Neural progenitor cell (in vitro differentiated cells): ENCODE measurements at regions not wholly inside any gene's neighbourhood (a gene's known extent, or its start where the extent isn't known, plus 50 kb on each side); places are given as distances from the start of the nearest gene placed in this dataset.

Source experiments
- DNase-seq: peaks from one replicate; pipeline ENCODE4 v3.0.0-alpha.2; 2016; ENCODE audit warnings: low spot score
- H2AFZ ChIP-seq: fragments of 200-600 bp; sonication (generic); replicated peaks from 2 replicates; pipeline ENCODE4 v1.6.1; 2016; ENCODE audit warnings: antibody characterized with exemption
- H3F3A ChIP-seq: fragments of 200-600 bp; sonication (generic); 2 replicates; pipeline ENCODE4 v1.6.1; 2016; ENCODE audit warnings: antibody characterized with exemption, low read depth
- H3K27ac ChIP-seq: fragments of 200-600 bp; sonication (generic); 2 replicates; pipeline ENCODE4 v1.5.1; 2016; ENCODE audit warnings: mild to moderate bottlenecking
- H3K27me3 ChIP-seq: fragments of 200-600 bp; sonication (generic); 2 replicates; pipeline ENCODE4 v1.6.1; 2016; ENCODE audit warnings: mild to moderate bottlenecking, moderate library complexity
- H3K36me3 ChIP-seq: fragments of 200-600 bp; sonication (generic); 2 replicates; pipeline ENCODE4 v1.5.1; 2016
- H3K4me1 ChIP-seq: fragments of 200-600 bp; sonication (generic); 2 replicates; pipeline ENCODE4 v1.6.1; 2016; ENCODE audit warnings: mixed run types
- H3K4me2 ChIP-seq: fragments of 200-600 bp; sonication (generic); 2 replicates; pipeline ENCODE4 v1.6.1; 2016
- H3K4me3 ChIP-seq: fragments of 200-600 bp; sonication (generic); 2 replicates; pipeline ENCODE4 v1.5.1; 2016
- H3K79me2 ChIP-seq: fragments of 200-600 bp; sonication (generic); 2 replicates; pipeline ENCODE4 v1.6.1; 2016; ENCODE audit warnings: low read depth
- H3K9ac ChIP-seq: fragments of 200-600 bp; sonication (generic); 2 replicates; pipeline ENCODE4 v1.6.1; 2016
- H3K9me3 ChIP-seq: fragments of 200-600 bp; sonication (generic); 2 replicates; pipeline ENCODE4 v1.5.1; 2016; ENCODE audit warnings: low read depth
- H4K20me1 ChIP-seq: fragments of 200-600 bp; sonication (generic); 2 replicates; pipeline ENCODE4 v1.6.1; 2016; ENCODE audit warnings: low read depth
- H3K27ac Mint-ChIP-seq: 3 replicates; pipeline ENCODE4 v1.8.0; 2021; ENCODE audit warnings: mixed read lengths
- H3K27me3 Mint-ChIP-seq: 2 replicates; pipeline ENCODE4 v1.8.0; 2022; ENCODE audit warnings: low read depth, mild to moderate bottlenecking, inconsistent platforms, moderate library complexity, mixed read lengths; ENCODE audit not compliant: insufficient read depth
- H3K36me3 Mint-ChIP-seq: 3 replicates; pipeline ENCODE4 v1.8.0; 2021; ENCODE audit warnings: mixed read lengths
- H3K4me1 Mint-ChIP-seq: 3 replicates; pipeline ENCODE4 v1.8.0; 2021; ENCODE audit warnings: mixed read lengths
- H3K4me3 Mint-ChIP-seq: 3 replicates; pipeline ENCODE4 v1.8.0; 2021; ENCODE audit warnings: mild to moderate bottlenecking, moderate library complexity, mixed read lengths
- H3K9me3 Mint-ChIP-seq: 3 replicates; pipeline ENCODE4 v1.8.0; 2020; ENCODE audit warnings: mixed read lengths
- EZH2 ChIP-seq: fragments of 200-600 bp; sonication (generic); IDR thresholded peaks from 2 replicates; pipeline ENCODE4 v1.6.1; 2017; ENCODE audit warnings: antibody characterized with exemption, mild to moderate bottlenecking, moderate library complexity
- EZH2phosphoT487 ChIP-seq: fragments of 200-600 bp; sonication (generic); IDR thresholded peaks from 2 replicates; pipeline ENCODE4 v1.6.1; 2017; ENCODE audit warnings: antibody characterized with exemption
- TF ChIP-seq, protein P1 (sequence below): fragments of 200-600 bp; sonication (generic); IDR thresholded peaks from 2 replicates; pipeline ENCODE4 v1.5.1; 2017; ENCODE audit warnings: antibody characterized with exemption, mild to moderate bottlenecking

DNA sequence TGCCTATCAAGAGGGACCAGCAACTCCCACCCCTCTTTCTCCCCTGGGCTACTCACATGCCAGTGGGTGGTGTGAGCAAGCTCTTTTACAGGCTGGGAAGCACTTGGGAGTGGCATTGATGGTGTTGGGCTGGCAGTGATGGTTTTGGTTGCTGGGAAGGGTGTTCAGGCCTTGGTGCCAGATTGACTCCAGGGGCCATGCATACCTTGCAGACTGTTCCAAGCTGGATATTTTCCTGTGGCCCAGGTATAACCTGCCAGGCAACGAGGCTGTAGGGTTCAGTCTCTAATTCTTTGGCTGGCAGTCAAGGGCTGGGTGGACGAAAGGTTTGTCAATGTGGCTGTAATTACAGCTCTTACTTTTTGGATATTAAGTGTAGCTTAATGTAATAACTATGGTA is 177.3 kb downstream of the MACROH2A1 start:
- no peaks in the 10 kb centered on the region for H4K20me1 ChIP-seq
- peaks cover 18% of the 10 kb centered on the region for H3K27me3 Mint-ChIP-seq
- TF ChIP-seq EZH2, result no peak
- no peak for TF ChIP-seq EZH2phosphoT487
- TF ChIP-seq, protein P1, sequence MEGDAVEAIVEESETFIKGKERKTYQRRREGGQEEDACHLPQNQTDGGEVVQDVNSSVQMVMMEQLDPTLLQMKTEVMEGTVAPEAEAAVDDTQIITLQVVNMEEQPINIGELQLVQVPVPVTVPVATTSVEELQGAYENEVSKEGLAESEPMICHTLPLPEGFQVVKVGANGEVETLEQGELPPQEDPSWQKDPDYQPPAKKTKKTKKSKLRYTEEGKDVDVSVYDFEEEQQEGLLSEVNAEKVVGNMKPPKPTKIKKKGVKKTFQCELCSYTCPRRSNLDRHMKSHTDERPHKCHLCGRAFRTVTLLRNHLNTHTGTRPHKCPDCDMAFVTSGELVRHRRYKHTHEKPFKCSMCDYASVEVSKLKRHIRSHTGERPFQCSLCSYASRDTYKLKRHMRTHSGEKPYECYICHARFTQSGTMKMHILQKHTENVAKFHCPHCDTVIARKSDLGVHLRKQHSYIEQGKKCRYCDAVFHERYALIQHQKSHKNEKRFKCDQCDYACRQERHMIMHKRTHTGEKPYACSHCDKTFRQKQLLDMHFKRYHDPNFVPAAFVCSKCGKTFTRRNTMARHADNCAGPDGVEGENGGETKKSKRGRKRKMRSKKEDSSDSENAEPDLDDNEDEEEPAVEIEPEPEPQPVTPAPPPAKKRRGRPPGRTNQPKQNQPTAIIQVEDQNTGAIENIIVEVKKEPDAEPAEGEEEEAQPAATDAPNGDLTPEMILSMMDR, result no peak
- H2AFZ ChIP-seq, result no peak overlapping the region
- no peaks in the 10 kb centered on the region for H3K9me3 Mint-ChIP-seq
- H3K27me3 ChIP-seq, result no peaks in the 10 kb centered on the region
- H3F3A ChIP-seq, result peaks cover 14% of the 10 kb centered on the region
- no peaks in the 10 kb centered on the region for H3K36me3 Mint-ChIP-seq
- no peak for DNase-seq
- H3K9me3 ChIP-seq, result no peaks in the 10 kb centered on the region
- no peak overlapping the region for H3K27ac ChIP-seq
- no peak overlapping the region for H3K4me3 ChIP-seq
- no peak overlapping the region for H3K4me3 Mint-ChIP-seq
- H3K4me2 ChIP-seq, result no peak overlapping the region
- H3K79me2 ChIP-seq, result no peaks in the 10 kb centered on the region
- peaks cover 41% of the 10 kb centered on the region for H3K4me1 Mint-ChIP-seq
- no peak overlapping the region for H3K9ac ChIP-seq
- H3K27ac Mint-ChIP-seq, result no peak overlapping the region
- peaks cover 32% of the 10 kb centered on the region for H3K4me1 ChIP-seq
- no peaks in the 10 kb centered on the region for H3K36me3 ChIP-seq

DNA sequence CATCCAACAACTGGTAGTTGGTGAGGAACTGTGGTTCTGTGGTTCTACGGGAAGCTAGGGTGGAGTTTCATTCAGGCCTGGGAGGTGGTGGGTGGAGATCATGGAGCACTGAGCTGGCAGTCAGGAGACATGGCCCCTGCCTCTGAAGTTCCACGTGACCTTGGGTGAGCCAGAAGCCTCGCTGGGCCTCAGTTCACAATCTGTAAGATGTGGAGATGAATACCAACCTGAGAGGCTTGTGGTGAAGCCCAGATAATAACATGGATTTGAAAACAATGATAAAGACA is 177.9 kb downstream of the MACROH2A1 start:
- no peak overlapping the region for H3K4me3 Mint-ChIP-seq
- no peak for DNase-seq

DNA sequence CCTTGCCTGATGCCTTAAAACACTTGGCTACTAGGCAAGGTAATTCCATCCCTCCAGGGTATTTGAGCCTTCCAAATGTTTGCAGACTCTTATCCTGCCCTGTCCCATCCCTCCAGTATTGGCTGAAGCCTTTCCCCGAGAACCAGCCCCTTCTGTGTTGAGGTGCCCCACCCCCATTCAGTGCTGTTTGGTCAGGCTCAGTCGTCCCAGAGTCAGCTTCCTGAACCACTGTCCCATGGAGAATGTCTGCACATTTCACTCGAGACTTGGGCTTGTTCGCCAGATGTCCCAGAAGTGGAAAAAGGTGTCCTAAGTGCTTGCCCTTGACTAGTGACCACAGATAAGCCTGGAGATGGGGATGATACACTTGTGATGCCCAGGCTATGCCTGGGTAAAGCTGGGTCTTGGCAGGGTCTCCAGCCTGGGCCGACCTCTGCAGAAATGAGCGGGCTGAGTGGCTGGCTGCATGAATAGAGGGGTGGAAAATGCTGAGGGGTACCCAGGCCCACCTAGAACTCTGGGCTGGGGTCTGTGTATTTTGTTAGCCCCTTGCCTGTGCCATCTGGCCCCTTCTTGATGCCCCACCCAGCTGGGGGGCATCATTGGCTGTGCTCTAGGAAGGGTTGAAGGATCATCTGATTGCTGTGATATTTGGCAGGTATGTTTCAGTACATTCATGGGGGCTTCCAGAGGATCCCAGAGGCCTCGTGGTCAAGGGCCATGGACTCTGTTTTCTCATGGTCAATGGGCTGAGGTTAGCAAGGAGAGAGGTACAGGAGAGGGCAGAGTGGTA is 178.4 kb downstream of the MACROH2A1 start:
- H3K9me3 ChIP-seq, result no peaks in the 10 kb centered on the region
- no peak overlapping the region for H3K4me2 ChIP-seq
- H3K9me3 Mint-ChIP-seq, result no peaks in the 10 kb centered on the region
- H3K4me3 ChIP-seq, result no peak overlapping the region
- no peak overlapping the region for H2AFZ ChIP-seq
- no peaks in the 10 kb centered on the region for H4K20me1 ChIP-seq
- no peak overlapping the region for H3K4me3 Mint-ChIP-seq
- H3K36me3 Mint-ChIP-seq, result no peaks in the 10 kb centered on the region
- no peaks in the 10 kb centered on the region for H3K27me3 ChIP-seq
- H3K9ac ChIP-seq, result no peak overlapping the region
- no peak for DNase-seq
- H3K27me3 Mint-ChIP-seq, result peaks cover 18% of the 10 kb centered on the region
- no peak overlapping the region for H3K27ac ChIP-seq
- peaks cover 17% of the 10 kb centered on the region for H3F3A ChIP-seq
- H3K79me2 ChIP-seq, result no peaks in the 10 kb centered on the region
- TF ChIP-seq EZH2phosphoT487 (no peak), EZH2 (no peak)
- TF ChIP-seq, protein P1, result no peak
- H3K36me3 ChIP-seq, result no peaks in the 10 kb centered on the region
- H3K4me1 Mint-ChIP-seq, result peaks cover 34% of the 10 kb centered on the region
- peak overlapping the region; percentile 52 for H3K27ac Mint-ChIP-seq
- H3K4me1 ChIP-seq, result peaks cover 26% of the 10 kb centered on the region

More for the DNA sequence above, 177.9 kb downstream of the MACROH2A1 start:
- Mint-ChIP-seq H3K27ac (peak overlapping the region; percentile 52), H3K9me3 (no peaks in the 10 kb centered on the region), H3K27me3 (peaks cover 18% of the 10 kb centered on the region), H3K36me3 (no peaks in the 10 kb centered on the region), H3K4me1 (peaks cover 39% of the 10 kb centered on the region)
- no peak overlapping the region for H3K4me2 ChIP-seq
- peaks cover 17% of the 10 kb centered on the region for H3F3A ChIP-seq
- H2AFZ ChIP-seq, result no peak overlapping the region
- no peak overlapping the region for H3K27ac ChIP-seq
- H3K4me1 ChIP-seq, result peaks cover 32% of the 10 kb centered on the region
- no peaks in the 10 kb centered on the region for H3K79me2 ChIP-seq
- no peaks in the 10 kb centered on the region for H3K9me3 ChIP-seq
- TF ChIP-seq EZH2 (no peak), EZH2phosphoT487 (no peak)
- TF ChIP-seq, protein P1, result no peak
- no peaks in the 10 kb centered on the region for H4K20me1 ChIP-seq
- no peak overlapping the region for H3K9ac ChIP-seq
- no peaks in the 10 kb centered on the region for H3K27me3 ChIP-seq
- no peak overlapping the region for H3K4me3 ChIP-seq
- no peaks in the 10 kb centered on the region for H3K36me3 ChIP-seq
